Muscle layer of duodenum (tissue), 2 donors: ENCODE measurements at regions not wholly inside any gene's neighbourhood (a gene's known extent, or its start where the extent isn't known, plus 50 kb on each side); places are given as distances from the start of the nearest gene placed in this dataset.

Experiments
- H3K27ac ChIP-seq: one replicate; pipeline ENCODE4 v1.7.0; 2013; ENCODE audit warnings: mild to moderate bottlenecking, low read length
- H3K27me3 ChIP-seq: one replicate; pipeline ENCODE4 v1.7.0; 2013; ENCODE audit warnings: low read depth, mild to moderate bottlenecking, control low read depth, low read length
- H3K36me3 ChIP-seq, 2 donors: one replicate each; pipeline ENCODE4 v1.7.0; 2013; ENCODE audit warnings: low read length in 2 of 2, control low read depth in 1 of 2, mild to moderate bottlenecking in 1 of 2; ENCODE audit not compliant: insufficient read depth in 2 of 2, control insufficient read depth in 1 of 2
- H3K4me1 ChIP-seq, 2 donors: one replicate each; pipeline ENCODE4 v1.7.0; 2013; ENCODE audit warnings: low read length in 2 of 2, mild to moderate bottlenecking in 2 of 2, control low read depth in 1 of 2, moderate library complexity in 1 of 2; ENCODE audit not compliant: insufficient read depth in 2 of 2, control insufficient read depth in 1 of 2
- H3K4me3 ChIP-seq, 2 donors: one replicate each; pipeline ENCODE4 v1.7.0; 2013; ENCODE audit warnings: low read length in 2 of 2, low read depth in 1 of 2, mild to moderate bottlenecking in 1 of 2
- H3K9me3 ChIP-seq, 2 donors: one replicate each; pipeline ENCODE4 v1.7.0; 2013; ENCODE audit warnings: low read length in 2 of 2, control low read depth in 1 of 2, mild to moderate bottlenecking in 1 of 2; ENCODE audit not compliant: control insufficient read depth in 1 of 2
- donor health status: healthy.

GRCh38 chr22:27022274-27022895 lies 365.0 kb downstream of the MIAT start:
- Histone ChIP-seq H3K4me3 (no peak overlapping the region), H3K9me3 (no peaks in the 10 kb centered on the region), H3K36me3 (no peaks in the 10 kb centered on the region), H3K27me3 (no peaks in the 10 kb centered on the region), H3K27ac (no peak overlapping the region), H3K4me1 (no peaks in the 10 kb centered on the region)

GRCh38 chr22:27022896-27023361 lies 365.5 kb downstream of the MIAT start:
- H3K27me3 ChIP-seq, result no peaks in the 10 kb centered on the region
- no peak overlapping the region for H3K27ac ChIP-seq
- H3K9me3 ChIP-seq, result no peaks in the 10 kb centered on the region
- H3K4me1 ChIP-seq, result no peaks in the 10 kb centered on the region
- no peak overlapping the region for H3K4me3 ChIP-seq
- no peaks in the 10 kb centered on the region for H3K36me3 ChIP-seq

GRCh38 chr22:27023591-27023990 lies 366.2 kb downstream of the MIAT start:
- H3K4me1 ChIP-seq, result no peaks in the 10 kb centered on the region

GRCh38 chr22:27024982-27025381 lies 367.6 kb downstream of the MIAT start:
- Histone ChIP-seq H3K36me3 (no peaks in the 10 kb centered on the region), H3K4me3 (no peak overlapping the region), H3K27ac (no peak overlapping the region), H3K4me1 (no peaks in the 10 kb centered on the region), H3K9me3 (no peaks in the 10 kb centered on the region), H3K27me3 (no peaks in the 10 kb centered on the region)

More at GRCh38 chr22:27023591-27023990, 366.2 kb downstream of the MIAT start:
- no peaks in the 10 kb centered on the region for H3K27me3 ChIP-seq
- H3K27ac ChIP-seq, result no peak overlapping the region
- no peak overlapping the region for H3K4me3 ChIP-seq
- no peaks in the 10 kb centered on the region for H3K36me3 ChIP-seq
- no peaks in the 10 kb centered on the region for H3K9me3 ChIP-seq

- Histone ChIP-seq H3K4me3 (no peak overlapping the region), H3K9me3 (no peaks in the 10 kb centered on the region), H3K36me3 (no peaks in the 10 kb centered on the region), H3K27ac (no peak overlapping the region), H3K27me3 (no peaks in the 10 kb centered on the region), H3K4me1 (no peaks in the 10 kb centered on the region)
Observed at GRCh38 chr22:27028093-27028492, 370.7 kb downstream of the MIAT start.

- H3K27me3 ChIP-seq, result no peaks in the 10 kb centered on the region
- no peaks in the 10 kb centered on the region for H3K4me1 ChIP-seq
- H3K4me3 ChIP-seq, result no peak overlapping the region
Observed at GRCh38 chr22:27029584-27030130, 372.3 kb downstream of the MIAT start.

GRCh38 chr22:27032091-27032761 lies 374.8 kb downstream of the MIAT start:
- H3K36me3 ChIP-seq, result no peaks in the 10 kb centered on the region
- H3K4me1 ChIP-seq, result no peaks in the 10 kb centered on the region
- no peaks in the 10 kb centered on the region for H3K9me3 ChIP-seq
- H3K27me3 ChIP-seq, result no peaks in the 10 kb centered on the region
- no peak overlapping the region for H3K4me3 ChIP-seq
- no peak overlapping the region for H3K27ac ChIP-seq

More at GRCh38 chr22:27029584-27030130, 372.3 kb downstream of the MIAT start:
- Histone ChIP-seq H3K27ac (no peak overlapping the region), H3K9me3 (no peaks in the 10 kb centered on the region), H3K36me3 (no peaks in the 10 kb centered on the region)

- no peaks in the 10 kb centered on the region for H3K4me1 ChIP-seq
- H3K36me3 ChIP-seq, result no peaks in the 10 kb centered on the region
- H3K27me3 ChIP-seq, result no peaks in the 10 kb centered on the region
- no peak overlapping the region for H3K4me3 ChIP-seq
- peaks cover 0 to 4% of the 10 kb centered on the region in 2 donors for H3K9me3 ChIP-seq
- no peak overlapping the region for H3K27ac ChIP-seq
Observed at GRCh38 chr22:27041745-27042310, 384.4 kb downstream of the MIAT start.

- H3K27me3 ChIP-seq, result no peaks in the 10 kb centered on the region
- peaks cover 0 to 4% of the 10 kb centered on the region in 2 donors for H3K9me3 ChIP-seq
- no peaks in the 10 kb centered on the region for H3K36me3 ChIP-seq
- no peak overlapping the region for H3K27ac ChIP-seq
- H3K4me1 ChIP-seq, result no peaks in the 10 kb centered on the region
- no peak overlapping the region for H3K4me3 ChIP-seq
Observed at GRCh38 chr22:27043262-27043661, 385.9 kb downstream of the MIAT start.

GRCh38 chr22:27045103-27045947 lies 387.9 kb downstream of the MIAT start:
- H3K27me3 ChIP-seq, result no peaks in the 10 kb centered on the region
- H3K36me3 ChIP-seq, result no peaks in the 10 kb centered on the region
- no peak overlapping the region for H3K4me3 ChIP-seq
- peaks cover 0 to 4% of the 10 kb centered on the region in 2 donors for H3K9me3 ChIP-seq
- no peak overlapping the region for H3K27ac ChIP-seq
- no peaks in the 10 kb centered on the region for H3K4me1 ChIP-seq

- Histone ChIP-seq H3K9me3 (peaks cover 0 to 4% of the 10 kb centered on the region in 2 donors), H3K27ac (no peak overlapping the region), H3K36me3 (no peaks in the 10 kb centered on the region), H3K27me3 (no peaks in the 10 kb centered on the region), H3K4me1 (no peaks in the 10 kb centered on the region), H3K4me3 (no peak overlapping the region)
Observed at GRCh38 chr22:27046086-27046485, 388.7 kb downstream of the MIAT start.
